ENCODE measurements at regions not wholly inside any gene's neighbourhood (a gene's known extent, or its start where the extent isn't known, plus 50 kb on each side); places are given as distances from the start of the nearest gene placed in this dataset.

DNA sequence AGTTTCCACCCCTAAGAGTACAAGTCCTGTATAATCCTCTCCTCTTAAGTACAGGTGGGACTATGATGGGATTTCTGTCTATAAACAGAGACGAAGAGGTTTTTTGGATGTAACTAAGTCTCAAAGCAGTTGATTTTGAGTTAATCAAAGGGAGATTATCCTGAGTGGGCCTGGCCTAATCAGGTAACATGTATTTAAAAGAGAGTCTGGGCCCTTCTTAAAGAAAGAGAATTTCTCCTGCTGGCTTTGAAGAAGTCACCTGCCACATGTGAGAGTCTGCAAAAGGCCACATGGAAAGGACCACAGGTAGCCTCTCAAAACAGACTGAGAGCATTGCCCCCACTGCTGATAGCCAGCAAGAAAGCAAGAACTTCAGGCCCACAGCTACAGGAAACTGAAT lies 142.3 kb downstream of the IRX5 start:
- TF ChIP-seq, protein P1, sequence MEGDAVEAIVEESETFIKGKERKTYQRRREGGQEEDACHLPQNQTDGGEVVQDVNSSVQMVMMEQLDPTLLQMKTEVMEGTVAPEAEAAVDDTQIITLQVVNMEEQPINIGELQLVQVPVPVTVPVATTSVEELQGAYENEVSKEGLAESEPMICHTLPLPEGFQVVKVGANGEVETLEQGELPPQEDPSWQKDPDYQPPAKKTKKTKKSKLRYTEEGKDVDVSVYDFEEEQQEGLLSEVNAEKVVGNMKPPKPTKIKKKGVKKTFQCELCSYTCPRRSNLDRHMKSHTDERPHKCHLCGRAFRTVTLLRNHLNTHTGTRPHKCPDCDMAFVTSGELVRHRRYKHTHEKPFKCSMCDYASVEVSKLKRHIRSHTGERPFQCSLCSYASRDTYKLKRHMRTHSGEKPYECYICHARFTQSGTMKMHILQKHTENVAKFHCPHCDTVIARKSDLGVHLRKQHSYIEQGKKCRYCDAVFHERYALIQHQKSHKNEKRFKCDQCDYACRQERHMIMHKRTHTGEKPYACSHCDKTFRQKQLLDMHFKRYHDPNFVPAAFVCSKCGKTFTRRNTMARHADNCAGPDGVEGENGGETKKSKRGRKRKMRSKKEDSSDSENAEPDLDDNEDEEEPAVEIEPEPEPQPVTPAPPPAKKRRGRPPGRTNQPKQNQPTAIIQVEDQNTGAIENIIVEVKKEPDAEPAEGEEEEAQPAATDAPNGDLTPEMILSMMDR (conservative IDR thresholded peaks at IDR 0.05; ENCODE audit: low read length) = no peak
- TF ChIP-seq EZH2phosphoT487 (IDR thresholded peaks at IDR 0.05; ENCODE audit: borderline replicate concordance, low read depth, low read length) = no peak
